Endodermal cell (in vitro differentiated cells): ENCODE measurements at regions not wholly inside any gene's neighbourhood (a gene's known extent, or its start where the extent isn't known, plus 50 kb on each side); places are given as distances from the start of the nearest gene placed in this dataset.

Experiments
- DNase-seq: peaks from one replicate; pipeline ENCODE4 v3.0.0-alpha.2; 2017
- H3K27ac ChIP-seq: 2 replicates; pipeline ENCODE4 v1.5.1; 2013; ENCODE audit warnings: mild to moderate bottlenecking, low read depth, low read length, moderate library complexity
- H3K27me3 ChIP-seq: 2 replicates; pipeline ENCODE4 v1.6.1; 2013; ENCODE audit warnings: mild to moderate bottlenecking, low read length, moderate library complexity; ENCODE audit not compliant: insufficient read depth, control insufficient read depth, poor library complexity, severe bottlenecking
- H3K36me3 ChIP-seq: 2 replicates; pipeline ENCODE4 v1.7.0; 2013; ENCODE audit warnings: mild to moderate bottlenecking, low read length, moderate library complexity; ENCODE audit not compliant: control insufficient read depth, insufficient read depth
- H3K4me1 ChIP-seq: one replicate; pipeline ENCODE4 v1.7.0; 2013; ENCODE audit warnings: low read length; ENCODE audit not compliant: control insufficient read depth, insufficient read depth
- H3K4me3 ChIP-seq: 2 replicates; pipeline ENCODE4 v1.5.1; 2013; ENCODE audit warnings: mild to moderate bottlenecking, low read length, moderate library complexity
- H3K9ac ChIP-seq: 2 replicates; pipeline ENCODE4 v1.6.1; 2013; ENCODE audit warnings: mild to moderate bottlenecking, low read length, moderate library complexity; ENCODE audit not compliant: poor library complexity, severe bottlenecking; ENCODE audit errors: extremely low read depth
- H3K9me3 ChIP-seq: 2 replicates; pipeline ENCODE4 v1.6.1; 2013; ENCODE audit warnings: mild to moderate bottlenecking, low read length, moderate library complexity; ENCODE audit not compliant: control insufficient read depth
- H3K27ac Mint-ChIP-seq: 2 replicates; pipeline ENCODE4 v1.8.0; 2020; ENCODE audit warnings: mixed read lengths
- H3K27me3 Mint-ChIP-seq: 2 replicates; pipeline ENCODE4 v1.8.0; 2021; ENCODE audit warnings: mild to moderate bottlenecking, mixed read lengths; ENCODE audit not compliant: insufficient read depth
- H3K36me3 Mint-ChIP-seq: 2 replicates; pipeline ENCODE4 v1.8.0; 2020; ENCODE audit warnings: low read depth, mixed read lengths
- H3K4me1 Mint-ChIP-seq: 2 replicates; pipeline ENCODE4 v1.8.0; 2020; ENCODE audit warnings: mixed read lengths
- H3K4me3 Mint-ChIP-seq: 2 replicates; pipeline ENCODE4 v1.8.0; 2020; ENCODE audit warnings: mild to moderate bottlenecking, moderate library complexity, mixed read lengths
- H3K9me3 Mint-ChIP-seq: 2 replicates; pipeline ENCODE4 v1.8.0; 2020; ENCODE audit warnings: mild to moderate bottlenecking, mixed read lengths
- CTCF ChIP-seq: fragments of 200-600 bp; sonication (generic); conservative IDR thresholded peaks from 2 replicates; pipeline ENCODE4 v1.5.0; 2021; ENCODE audit warnings: antibody characterized with exemption, mild to moderate bottlenecking
- WGBS, 2 experiments: methylation state at CpG; one replicate each; pipeline versions ENCODE4 v1.1.5 to v1.1.7; 2013; ENCODE audit warnings: missing lambda C conversion rate in 2 of 2, mixed read lengths in 1 of 2; ENCODE audit not compliant: insufficient coverage in 1 of 2, insufficient read length in 1 of 2; 5-methylcytosine and 5-hydroxymethylcytosine counted together

- Histone ChIP-seq H3K4me1 (no peaks in the 10 kb centered on the region), H3K9me3 (no peaks in the 10 kb centered on the region), H3K27ac (no peak overlapping the region), H3K27me3 (no peaks in the 10 kb centered on the region), H3K36me3 (no peaks in the 10 kb centered on the region), H3K4me3 (no peak overlapping the region), H3K9ac (no peak overlapping the region)
- H3K4me3 Mint-ChIP-seq: no peak overlapping the region
- H3K27ac Mint-ChIP-seq: no peak overlapping the region
- peaks cover 9% of the 10 kb centered on the region for H3K4me1 Mint-ChIP-seq
- no peak for DNase-seq
- no peak for TF ChIP-seq CTCF
- no peaks in the 10 kb centered on the region for H3K27me3 Mint-ChIP-seq
- H3K9me3 Mint-ChIP-seq: no peaks in the 10 kb centered on the region
- 98 to 100% methylated on average over 1 to 2 of the region's 2 CpGs for WGBS, 2 experiments
- no peaks in the 10 kb centered on the region for H3K36me3 Mint-ChIP-seq
Measured at GRCh38 chr9:129241725-129242124, 63.7 kb upstream of the IER5L start.

GRCh38 chr9:129240581-129241211 lies 62.6 kb upstream of the IER5L start:
- Histone ChIP-seq H3K9ac (no peak overlapping the region), H3K27ac (no peak overlapping the region), H3K4me3 (no peak overlapping the region), H3K36me3 (no peaks in the 10 kb centered on the region), H3K4me1 (no peaks in the 10 kb centered on the region), H3K27me3 (no peaks in the 10 kb centered on the region), H3K9me3 (no peaks in the 10 kb centered on the region)
- DNase-seq: no peak
- TF ChIP-seq CTCF: no peak
- no peaks in the 10 kb centered on the region for H3K36me3 Mint-ChIP-seq
- H3K4me3 Mint-ChIP-seq: no peak overlapping the region
- no peaks in the 10 kb centered on the region for H3K27me3 Mint-ChIP-seq
- WGBS, 2 experiments: 96 to 100% methylated on average over 3 of the region's 3 CpGs
- H3K4me1 Mint-ChIP-seq: peaks cover 9% of the 10 kb centered on the region
- no peak overlapping the region for H3K27ac Mint-ChIP-seq
- no peaks in the 10 kb centered on the region for H3K9me3 Mint-ChIP-seq

GRCh38 chr9:129239946-129240490 lies 62.0 kb upstream of the IER5L start:
- Mint-ChIP-seq H3K27me3 (no peaks in the 10 kb centered on the region), H3K4me3 (no peak overlapping the region), H3K36me3 (no peaks in the 10 kb centered on the region), H3K9me3 (no peaks in the 10 kb centered on the region), H3K27ac (no peak overlapping the region), H3K4me1 (peaks cover 9% of the 10 kb centered on the region)
- Histone ChIP-seq H3K4me3 (no peak overlapping the region), H3K27me3 (no peaks in the 10 kb centered on the region), H3K9ac (no peak overlapping the region), H3K9me3 (no peaks in the 10 kb centered on the region), H3K4me1 (no peaks in the 10 kb centered on the region), H3K36me3 (no peaks in the 10 kb centered on the region), H3K27ac (no peak overlapping the region)
- DNase-seq: no peak
- 94 to 98% methylated on average over 8 to 10 of the region's 10 CpGs for WGBS, 2 experiments
- no peak for TF ChIP-seq CTCF
